ENCODE measurements at regions not wholly inside any gene's neighbourhood (a gene's known extent, or its start where the extent isn't known, plus 50 kb on each side); places are given as distances from the start of the nearest gene placed in this dataset.

DNA sequence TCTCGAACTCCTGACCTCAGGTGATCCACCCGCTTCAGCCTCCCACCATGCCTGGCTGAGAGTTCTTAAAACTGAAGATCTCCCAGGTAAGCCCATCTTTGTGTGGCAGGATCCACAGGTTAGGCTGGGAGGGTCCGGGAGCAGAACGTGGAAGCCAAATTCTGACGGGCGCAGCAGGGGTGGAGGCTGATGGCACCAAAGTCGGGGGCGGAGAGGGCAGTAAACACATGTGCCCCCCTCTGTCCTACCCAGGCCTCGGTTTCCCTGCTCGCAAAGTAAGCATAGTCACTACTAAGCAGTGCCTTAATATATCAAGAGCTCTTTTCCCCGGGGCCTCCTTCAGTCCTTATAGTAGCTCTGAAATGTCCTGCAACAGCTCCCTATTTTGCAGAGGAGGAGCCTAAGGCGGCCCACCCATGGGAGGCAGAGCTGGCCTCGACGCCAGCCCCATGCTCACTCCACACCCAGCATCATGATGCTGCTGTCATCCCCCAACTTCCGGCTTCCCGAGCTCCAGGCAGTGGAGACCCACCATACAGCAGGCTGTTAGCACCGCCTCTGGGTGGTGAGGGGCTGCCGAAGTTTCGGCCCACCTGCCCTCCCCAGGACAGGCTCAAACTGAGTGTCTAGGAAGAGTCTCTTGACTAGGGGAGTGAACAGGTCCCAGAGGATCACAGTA, 230.0 kb downstream of the CTTN start:
- H3K4me1 ChIP-seq (ENCODE audit: control insufficient read depth in 1 of 2, insufficient read depth in 2 of 2, low read length in 2 of 2): peaks cover 15 to 19% of the 10 kb centered on the region in 2 donors
- no peak overlapping the region for H3K9ac ChIP-seq (ENCODE audit: low read depth in 1 of 2, low read length in 2 of 2)
- H3K27me3 ChIP-seq (ENCODE audit: control insufficient read depth in 1 of 2, insufficient read depth in 2 of 2, low read length in 2 of 2): no peaks in the 10 kb centered on the region
- no peaks in the 10 kb centered on the region for H3K9me3 ChIP-seq (ENCODE audit: control insufficient read depth in 1 of 2, low read length in 2 of 2)
- no peak overlapping the region for H3K27ac ChIP-seq (ENCODE audit: low read depth, low read length)
- peak overlapping the region in 1 of 2 donors; percentile 15 for H3K4me3 ChIP-seq (ENCODE audit: low read depth in 1 of 2, low read length in 2 of 2)
- H3K36me3 ChIP-seq (ENCODE audit: control insufficient read depth in 1 of 2, insufficient read depth in 2 of 2, low read length in 2 of 2): no peaks in the 10 kb centered on the region

DNA sequence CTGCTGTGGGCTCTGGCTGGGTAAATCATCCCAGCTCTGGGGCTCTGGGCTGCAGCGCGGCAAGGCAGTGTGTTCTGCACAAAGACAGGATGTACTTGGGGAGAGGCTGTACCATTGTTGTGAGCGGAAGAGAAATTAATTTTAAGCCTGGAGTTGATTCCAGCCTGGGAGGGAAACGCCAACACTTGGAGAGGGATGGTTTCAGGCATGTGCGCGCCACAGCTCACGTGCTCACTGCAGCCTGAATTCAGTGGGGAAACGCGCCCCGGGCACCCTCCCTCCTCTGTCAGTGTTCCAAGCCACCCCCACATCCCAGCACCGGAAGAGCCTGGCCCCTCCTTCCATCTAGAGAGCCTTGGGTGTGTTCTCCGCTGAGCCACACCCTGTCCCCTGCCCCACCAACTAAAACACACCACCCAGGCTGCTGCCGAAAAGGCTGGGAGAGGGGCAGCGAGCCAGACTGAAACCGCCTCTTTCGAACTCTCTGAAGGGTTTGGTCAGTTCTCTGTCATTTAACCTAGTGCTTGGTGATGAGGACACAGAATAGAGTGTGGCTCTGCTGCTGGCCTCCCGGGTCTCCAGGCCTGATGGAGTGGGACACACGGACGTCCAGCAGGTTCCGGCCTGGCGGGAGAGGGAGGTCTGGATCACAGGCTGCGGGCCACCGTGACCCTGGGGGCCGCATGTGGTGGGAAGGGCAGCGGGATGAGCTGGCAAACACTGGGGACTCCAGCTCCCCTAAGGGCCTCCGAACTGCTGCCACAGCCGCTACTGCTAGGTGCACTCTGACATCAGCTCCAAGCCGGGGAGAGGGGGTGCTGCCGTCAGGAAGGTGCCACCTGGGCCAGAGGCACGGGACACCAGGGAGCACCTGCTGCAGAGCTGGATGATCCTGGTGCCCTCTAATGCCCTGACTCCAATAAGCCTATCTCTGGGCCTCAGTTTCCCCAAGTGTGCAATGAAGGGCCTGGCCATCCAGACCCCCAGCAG, 230.8 kb downstream of the CTTN start:
- H3K27me3 ChIP-seq (ENCODE audit: control insufficient read depth in 1 of 2, insufficient read depth in 2 of 2, low read length in 2 of 2): no peaks in the 10 kb centered on the region
- H3K9ac ChIP-seq (ENCODE audit: low read depth in 1 of 2, low read length in 2 of 2): no peak overlapping the region
- no peaks in the 10 kb centered on the region for H3K9me3 ChIP-seq (ENCODE audit: control insufficient read depth in 1 of 2, low read length in 2 of 2)
- H3K4me1 ChIP-seq (ENCODE audit: control insufficient read depth in 1 of 2, insufficient read depth in 2 of 2, low read length in 2 of 2): peaks cover 15 to 19% of the 10 kb centered on the region in 2 donors
- H3K4me3 ChIP-seq (ENCODE audit: low read depth in 1 of 2, low read length in 2 of 2): peak overlapping the region in 1 of 2 donors; percentile 15
- H3K27ac ChIP-seq (ENCODE audit: low read depth, low read length): peak overlapping the region; percentile 10
- no peaks in the 10 kb centered on the region for H3K36me3 ChIP-seq (ENCODE audit: control insufficient read depth in 1 of 2, insufficient read depth in 2 of 2, low read length in 2 of 2)

DNA sequence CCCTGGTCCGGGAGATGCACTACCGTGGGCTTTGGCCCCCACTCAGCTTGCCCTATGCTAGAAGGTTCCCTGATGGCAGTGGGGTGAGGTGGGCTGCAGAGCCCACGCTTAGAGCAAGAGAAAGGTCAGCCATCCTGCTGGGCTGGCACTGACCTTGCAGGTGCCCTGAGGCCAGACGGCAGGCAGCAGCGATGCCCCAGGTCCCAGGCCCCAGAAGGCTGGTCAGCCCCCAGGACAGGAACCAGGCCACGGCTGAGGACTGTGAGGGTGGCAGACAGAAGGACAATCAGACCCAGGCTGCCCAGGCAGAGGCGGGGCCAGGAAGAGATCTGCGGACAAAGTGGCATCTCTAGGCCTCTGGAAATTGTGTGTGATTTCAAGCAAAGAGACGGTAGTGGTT, 231.7 kb downstream of the CTTN start:
- no peaks in the 10 kb centered on the region for H3K27me3 ChIP-seq (ENCODE audit: control insufficient read depth in 1 of 2, insufficient read depth in 2 of 2, low read length in 2 of 2)

DNA sequence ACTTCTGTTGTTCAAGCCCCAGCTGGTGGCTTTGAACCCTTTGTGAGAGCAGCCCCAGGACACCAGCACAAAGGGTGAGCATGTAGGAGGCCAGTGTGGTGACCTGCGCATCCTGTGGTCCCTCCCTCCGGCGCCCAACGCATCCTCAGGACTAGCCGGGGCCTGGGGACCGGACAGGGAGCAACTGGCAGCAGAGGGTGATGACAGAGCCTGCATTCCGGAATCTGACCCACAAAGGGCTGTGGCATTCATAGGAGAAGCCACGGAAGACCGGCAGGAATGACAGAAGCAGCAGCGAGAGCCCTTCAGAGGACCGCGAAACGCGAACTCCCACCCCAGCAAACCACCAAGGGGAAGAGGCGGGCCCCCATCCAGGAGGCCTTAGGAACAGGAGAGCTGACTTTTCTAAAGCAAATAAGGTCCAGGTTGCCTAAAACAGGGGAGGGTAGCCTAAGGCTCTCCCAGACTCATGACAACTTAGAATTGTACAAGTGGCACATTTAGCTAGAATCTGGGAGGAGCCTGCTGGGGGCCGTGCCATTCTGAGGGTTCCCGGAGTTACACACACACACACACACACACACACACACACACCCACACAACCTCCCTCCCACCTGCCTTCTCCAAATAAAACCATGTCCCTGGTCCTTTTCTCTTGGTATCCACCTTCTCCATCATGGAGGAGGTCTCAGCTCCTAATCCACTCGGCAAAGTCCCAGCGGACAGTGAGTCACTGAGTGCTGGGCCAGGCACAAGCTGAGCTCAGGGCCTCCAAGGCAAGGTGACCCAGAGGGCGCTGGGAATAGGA, 232.7 kb downstream of the CTTN start:
- Histone ChIP-seq H3K4me3 (ENCODE audit: low read depth in 1 of 2, low read length in 2 of 2) (no peak overlapping the region), H3K9ac (ENCODE audit: low read depth in 1 of 2, low read length in 2 of 2) (no peak overlapping the region), H3K27ac (ENCODE audit: low read depth, low read length) (no peak overlapping the region)

More for the DNA sequence above, 231.7 kb downstream of the CTTN start:
- no peaks in the 10 kb centered on the region for H3K36me3 ChIP-seq (ENCODE audit: control insufficient read depth in 1 of 2, insufficient read depth in 2 of 2, low read length in 2 of 2)
- H3K9ac ChIP-seq (ENCODE audit: low read depth in 1 of 2, low read length in 2 of 2): no peak overlapping the region
- H3K9me3 ChIP-seq (ENCODE audit: control insufficient read depth in 1 of 2, low read length in 2 of 2): no peaks in the 10 kb centered on the region
- peaks cover 15 to 19% of the 10 kb centered on the region in 2 donors for H3K4me1 ChIP-seq (ENCODE audit: control insufficient read depth in 1 of 2, insufficient read depth in 2 of 2, low read length in 2 of 2)
- no peak overlapping the region for H3K27ac ChIP-seq (ENCODE audit: low read depth, low read length)
- no peak overlapping the region for H3K4me3 ChIP-seq (ENCODE audit: low read depth in 1 of 2, low read length in 2 of 2)

DNA sequence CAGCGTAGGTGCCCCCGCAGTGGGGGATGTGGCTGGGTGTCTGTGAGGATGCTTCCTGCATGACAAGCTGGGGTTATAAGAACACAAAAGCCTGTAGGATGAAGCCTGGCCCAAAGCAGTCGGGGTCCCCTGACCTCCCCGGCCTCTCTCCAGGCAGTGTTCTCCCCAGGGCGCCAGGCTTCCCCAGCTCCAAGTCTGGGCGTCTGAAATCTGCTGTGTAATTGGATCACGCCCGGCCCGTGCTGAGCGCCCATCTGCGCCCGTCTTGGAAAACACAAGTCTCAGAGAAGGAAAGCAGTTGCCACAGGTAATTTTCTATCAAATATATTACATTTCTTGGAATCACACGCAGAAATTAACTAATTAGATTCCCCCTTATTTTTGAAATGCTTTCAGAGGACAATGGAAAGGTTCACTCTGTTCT, 233.3 kb downstream of the CTTN start:
- Histone ChIP-seq H3K9me3 (ENCODE audit: control insufficient read depth in 1 of 2, low read length in 2 of 2) (no peaks in the 10 kb centered on the region), H3K4me1 (ENCODE audit: control insufficient read depth in 1 of 2, insufficient read depth in 2 of 2, low read length in 2 of 2) (peaks cover 15 to 19% of the 10 kb centered on the region in 2 donors), H3K27ac (ENCODE audit: low read depth, low read length) (no peak overlapping the region), H3K9ac (ENCODE audit: low read depth in 1 of 2, low read length in 2 of 2) (no peak overlapping the region), H3K36me3 (ENCODE audit: control insufficient read depth in 1 of 2, insufficient read depth in 2 of 2, low read length in 2 of 2) (no peaks in the 10 kb centered on the region), H3K27me3 (ENCODE audit: control insufficient read depth in 1 of 2, insufficient read depth in 2 of 2, low read length in 2 of 2) (no peaks in the 10 kb centered on the region), H3K4me3 (ENCODE audit: low read depth in 1 of 2, low read length in 2 of 2) (no peak overlapping the region)

More for the DNA sequence above, 232.7 kb downstream of the CTTN start:
- Histone ChIP-seq H3K9me3 (ENCODE audit: control insufficient read depth in 1 of 2, low read length in 2 of 2) (no peaks in the 10 kb centered on the region), H3K27me3 (ENCODE audit: control insufficient read depth in 1 of 2, insufficient read depth in 2 of 2, low read length in 2 of 2) (no peaks in the 10 kb centered on the region), H3K36me3 (ENCODE audit: control insufficient read depth in 1 of 2, insufficient read depth in 2 of 2, low read length in 2 of 2) (no peaks in the 10 kb centered on the region), H3K4me1 (ENCODE audit: control insufficient read depth in 1 of 2, insufficient read depth in 2 of 2, low read length in 2 of 2) (peaks cover 15 to 19% of the 10 kb centered on the region in 2 donors)

DNA sequence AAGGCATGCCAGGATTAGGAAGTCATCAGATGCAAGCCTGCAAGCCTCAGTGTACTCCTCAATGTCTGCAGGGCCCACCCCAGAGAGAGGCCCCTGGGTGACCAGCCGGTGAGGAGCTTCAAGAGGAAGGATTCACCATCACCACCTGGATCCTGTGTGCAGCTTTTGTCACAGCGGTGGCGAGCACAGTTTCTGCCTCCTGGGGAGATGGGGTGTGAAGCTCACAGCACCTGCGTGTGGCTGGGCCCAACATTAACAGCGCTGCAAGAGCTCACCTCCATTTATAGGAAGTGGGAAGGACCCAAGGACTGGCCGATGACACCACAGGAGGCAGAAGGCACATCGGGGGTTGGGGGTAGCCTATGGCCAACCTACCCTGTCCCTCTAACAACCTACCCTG, 235.3 kb downstream of the CTTN start:
- peaks cover 6 to 7% of the 10 kb centered on the region in 2 donors for H3K4me1 ChIP-seq (ENCODE audit: control insufficient read depth in 1 of 2, insufficient read depth in 2 of 2, low read length in 2 of 2)

DNA sequence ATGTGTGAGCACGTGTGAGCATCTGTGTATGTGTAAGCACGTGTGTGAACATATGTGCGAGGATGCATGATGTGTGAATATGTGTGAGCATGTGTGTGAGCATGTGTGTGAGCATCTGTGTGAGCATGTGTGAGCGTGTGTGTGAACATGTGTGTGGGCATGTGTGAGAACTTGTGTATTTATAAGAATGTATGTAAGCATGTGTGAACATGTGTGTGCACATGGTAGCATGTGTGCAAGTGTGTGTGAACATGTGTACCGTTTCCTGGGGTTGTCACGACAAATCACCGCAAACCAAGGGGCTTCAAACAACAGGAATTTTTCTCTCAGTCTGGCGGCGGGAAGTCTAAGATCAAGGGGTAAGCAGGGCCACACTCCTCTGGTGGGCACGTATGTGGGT, 238.3 kb downstream of the CTTN start:
- H3K9ac ChIP-seq (ENCODE audit: low read depth in 1 of 2, low read length in 2 of 2): no peak overlapping the region

More for the DNA sequence above, 235.3 kb downstream of the CTTN start:
- Histone ChIP-seq H3K27me3 (ENCODE audit: control insufficient read depth in 1 of 2, insufficient read depth in 2 of 2, low read length in 2 of 2) (no peaks in the 10 kb centered on the region), H3K27ac (ENCODE audit: low read depth, low read length) (no peak overlapping the region), H3K4me3 (ENCODE audit: low read depth in 1 of 2, low read length in 2 of 2) (no peak overlapping the region), H3K9ac (ENCODE audit: low read depth in 1 of 2, low read length in 2 of 2) (no peak overlapping the region), H3K9me3 (ENCODE audit: control insufficient read depth in 1 of 2, low read length in 2 of 2) (no peaks in the 10 kb centered on the region), H3K36me3 (ENCODE audit: control insufficient read depth in 1 of 2, insufficient read depth in 2 of 2, low read length in 2 of 2) (no peaks in the 10 kb centered on the region)

DNA sequence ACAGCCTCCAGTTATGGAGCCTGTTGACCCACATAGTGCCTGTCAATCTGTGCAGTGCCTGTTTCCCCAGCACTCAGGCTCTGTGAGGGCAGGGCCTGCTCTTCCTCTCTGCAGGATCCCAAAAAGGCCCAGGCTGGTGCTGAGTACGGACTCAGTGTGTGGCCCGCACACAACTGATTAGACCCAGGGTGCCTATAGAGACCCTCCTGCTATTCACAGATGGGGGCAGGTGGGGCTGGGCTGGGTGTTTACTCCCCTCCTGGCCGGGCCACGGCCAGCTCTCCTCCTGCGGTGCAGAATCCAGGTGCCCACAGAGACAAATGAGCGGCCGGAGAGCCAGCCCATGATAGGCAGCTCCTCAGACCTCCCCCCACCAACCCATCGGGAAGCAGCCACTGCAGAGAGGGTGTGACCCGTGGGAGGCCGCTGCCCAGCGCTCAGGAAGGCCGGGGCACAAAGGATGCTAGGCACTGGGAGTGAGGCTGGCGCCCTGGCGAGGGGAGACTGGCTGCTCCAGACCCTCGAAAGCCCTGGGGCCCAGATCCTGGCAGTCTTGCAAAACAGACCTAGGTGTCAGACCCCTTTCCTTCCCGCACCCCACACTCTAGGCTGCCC, 239.0 kb downstream of the CTTN start:
- no peaks in the 10 kb centered on the region for H3K27me3 ChIP-seq (ENCODE audit: control insufficient read depth in 1 of 2, insufficient read depth in 2 of 2, low read length in 2 of 2)
- no peak overlapping the region for H3K9ac ChIP-seq (ENCODE audit: low read depth in 1 of 2, low read length in 2 of 2)
- H3K4me1 ChIP-seq (ENCODE audit: control insufficient read depth in 1 of 2, insufficient read depth in 2 of 2, low read length in 2 of 2): no peaks in the 10 kb centered on the region
- H3K36me3 ChIP-seq (ENCODE audit: control insufficient read depth in 1 of 2, insufficient read depth in 2 of 2, low read length in 2 of 2): no peaks in the 10 kb centered on the region
- H3K27ac ChIP-seq (ENCODE audit: low read depth, low read length): no peak overlapping the region
- no peak overlapping the region for H3K4me3 ChIP-seq (ENCODE audit: low read depth in 1 of 2, low read length in 2 of 2)
- no peaks in the 10 kb centered on the region for H3K9me3 ChIP-seq (ENCODE audit: control insufficient read depth in 1 of 2, low read length in 2 of 2)

More for the DNA sequence above, 238.3 kb downstream of the CTTN start:
- Histone ChIP-seq H3K4me3 (ENCODE audit: low read depth in 1 of 2, low read length in 2 of 2) (no peak overlapping the region), H3K27ac (ENCODE audit: low read depth, low read length) (no peak overlapping the region), H3K27me3 (ENCODE audit: control insufficient read depth in 1 of 2, insufficient read depth in 2 of 2, low read length in 2 of 2) (no peaks in the 10 kb centered on the region), H3K4me1 (ENCODE audit: control insufficient read depth in 1 of 2, insufficient read depth in 2 of 2, low read length in 2 of 2) (no peaks in the 10 kb centered on the region), H3K36me3 (ENCODE audit: control insufficient read depth in 1 of 2, insufficient read depth in 2 of 2, low read length in 2 of 2) (no peaks in the 10 kb centered on the region), H3K9me3 (ENCODE audit: control insufficient read depth in 1 of 2, low read length in 2 of 2) (no peaks in the 10 kb centered on the region)

DNA sequence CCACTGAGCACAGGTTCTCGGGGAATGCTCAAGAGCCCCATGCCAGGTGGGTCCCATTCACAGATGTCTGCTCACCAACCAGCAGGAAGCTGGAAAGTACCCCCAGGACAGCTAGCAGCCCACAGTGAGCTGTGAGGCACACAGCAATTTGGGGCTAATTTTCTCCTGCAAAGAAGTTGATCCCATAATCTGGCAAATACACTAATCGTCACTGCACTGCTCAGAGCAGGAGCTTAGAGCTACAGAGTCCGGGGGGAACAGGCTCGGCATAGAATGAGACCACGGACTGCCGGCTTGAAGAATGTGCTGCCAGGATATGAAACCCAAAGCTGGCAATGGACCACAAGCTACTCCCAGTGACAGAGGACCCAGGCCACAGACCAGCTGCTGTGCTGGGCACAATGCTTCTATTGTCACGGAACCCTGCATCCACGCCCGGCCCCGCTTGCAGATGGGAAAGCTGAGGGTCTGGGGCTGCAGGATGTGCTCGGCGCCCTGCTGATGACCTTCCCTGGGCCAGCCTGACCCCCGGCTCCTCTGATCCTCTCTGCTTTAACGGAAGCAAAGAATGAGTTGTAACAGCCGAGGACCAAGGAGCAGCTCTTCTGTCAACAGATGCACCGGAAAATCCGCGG, 239.7 kb downstream of the CTTN start:
- Histone ChIP-seq H3K9ac (ENCODE audit: low read depth in 1 of 2, low read length in 2 of 2) (no peak overlapping the region), H3K4me3 (ENCODE audit: low read depth in 1 of 2, low read length in 2 of 2) (no peak overlapping the region), H3K4me1 (ENCODE audit: control insufficient read depth in 1 of 2, insufficient read depth in 2 of 2, low read length in 2 of 2) (no peaks in the 10 kb centered on the region), H3K27me3 (ENCODE audit: control insufficient read depth in 1 of 2, insufficient read depth in 2 of 2, low read length in 2 of 2) (no peaks in the 10 kb centered on the region), H3K9me3 (ENCODE audit: control insufficient read depth in 1 of 2, low read length in 2 of 2) (no peaks in the 10 kb centered on the region), H3K27ac (ENCODE audit: low read depth, low read length) (no peak overlapping the region), H3K36me3 (ENCODE audit: control insufficient read depth in 1 of 2, insufficient read depth in 2 of 2, low read length in 2 of 2) (no peaks in the 10 kb centered on the region)

Data from duodenal mucosa (tissue), 2 donors.